K562 (cell line): ENCODE measurements at regions not wholly inside any gene's neighbourhood (a gene's known extent, or its start where the extent isn't known, plus 50 kb on each side); places are given as distances from the start of the nearest gene placed in this dataset.

Experiments used
- ATAC-seq: fragments of 200-7000 bp; cut with Tn5 transposase; 3 replicates; pipeline ENCODE4 v1.9.1; 2020; ENCODE audit warnings: moderate library complexity
- BruUV-seq: library from RNA; stranded (reverse); fragments of 400-500 nt; replicated peaks from 2 replicates; lab custom pipeline; 2021; lab: Mats Ljungman, UMichigan
- CTCF ChIA-PET: fragments of 300-600 bp; formaldehyde crosslinking; extraction: SDS; loops from one replicate; lab custom pipeline; 2021; ENCODE audit warnings: low intra/inter-chr PET ratio; lab: Yijun Ruan, JAX
- POLR2A ChIA-PET: fragments of 300-600, 350-650 bp; sonication (Branson Sonifier 250); formaldehyde crosslinking; extraction: SDS; loops from one replicate; lab custom pipeline; 2021; ENCODE audit warnings: antibody characterized with exemption, inconsistent platforms; lab: Yijun Ruan, JAX
- DNase-seq, 4 experiments: peaks; one replicate each; pipeline versions ENCODE4 v3.0.0 to v3.0.0-alpha.2; 2011 to 2018; ENCODE audit warnings: low spot score in 3 of 4, mixed read lengths in 3 of 4; ENCODE audit errors: extremely low read depth in 1 of 4
- FAIRE-seq: peaks from 2 replicates; lab custom pipeline; 2011; peaks lifted over from hg19 to GRCh38; lab: Jason Lieb, UNC
- H2AFZ ChIP-seq: 2 replicates; pipeline ENCODE4 v1.6.0; 2011; ENCODE audit warnings: low read depth, low read length, control low read depth, inconsistent platforms
- H3K27ac ChIP-seq: fragments of 200-600 bp; 3 replicates; pipeline ENCODE4 v1.8.0; 2011; ENCODE audit warnings: low read depth, mild to moderate bottlenecking, control low read depth, inconsistent platforms, low read length, moderate library complexity, mixed read lengths; ENCODE audit errors: extremely low read depth
- H3K27me3 ChIP-seq, 2 experiments: fragments of 300-600 bp in 1 of 2; 2 replicates in 1 of 2; 3 replicates in 1 of 2; pipeline versions ENCODE4 v1.6.0 to v1.8.0; 2011; ENCODE audit warnings: inconsistent platforms in 2 of 2, low read length in 2 of 2, mild to moderate bottlenecking in 1 of 2, mixed read lengths in 1 of 2, moderate library complexity in 1 of 2; ENCODE audit not compliant: control insufficient read depth in 2 of 2, insufficient read depth in 2 of 2
- H3K36me3 ChIP-seq: fragments of 300-600 bp; 3 replicates; pipeline ENCODE4 v1.8.0; 2011; ENCODE audit warnings: mild to moderate bottlenecking, low read length, inconsistent platforms; ENCODE audit not compliant: control insufficient read depth, insufficient read depth
- H3K4me1 ChIP-seq, 2 experiments: fragments of 200-600 bp in 1 of 2; replicated peaks in 1 of 2; 2 replicates in 1 of 2; 3 replicates in 1 of 2; pipeline versions ENCODE4 v1.5.1 to v1.8.0; 2011; ENCODE audit warnings: inconsistent platforms in 2 of 2, low read length in 2 of 2, mild to moderate bottlenecking in 1 of 2, mixed read lengths in 1 of 2, moderate library complexity in 1 of 2; ENCODE audit not compliant: control insufficient read depth in 2 of 2, insufficient read depth in 2 of 2
- H3K4me2 ChIP-seq: 2 replicates; pipeline ENCODE4 v1.6.1; 2011; ENCODE audit warnings: low read length, control low read depth, inconsistent platforms, mixed read lengths; ENCODE audit not compliant: insufficient read depth
- H3K4me3 ChIP-seq: fragments of 200-600 bp; sonication (generic), shearing (Covaris generic); 2 replicates; pipeline ENCODE4 v1.5.1; 2016; ENCODE audit warnings: control low read depth, inconsistent platforms
- H3K79me2 ChIP-seq: fragments of 200-600 bp; 3 replicates; pipeline ENCODE4 v1.8.0; 2011; ENCODE audit warnings: low read length, inconsistent platforms; ENCODE audit not compliant: control insufficient read depth, insufficient read depth
- H3K9ac ChIP-seq, 2 experiments: 2 replicates each; pipeline versions ENCODE4 v1.6.0 to v1.6.1; 2011; ENCODE audit warnings: low read depth in 2 of 2, low read length in 2 of 2, control low read depth in 1 of 2, inconsistent platforms in 1 of 2, mild to moderate bottlenecking in 1 of 2, mixed read lengths in 1 of 2; ENCODE audit not compliant: insufficient read depth in 1 of 2
- H3K9me1 ChIP-seq: one replicate; pipeline ENCODE4 v1.6.0; 2011; ENCODE audit warnings: inconsistent platforms, mild to moderate bottlenecking, low read length, moderate library complexity; ENCODE audit not compliant: control insufficient read depth, insufficient read depth
- H3K9me3 ChIP-seq: replicated peaks from 2 replicates; pipeline ENCODE4 v1.5.1; 2011; ENCODE audit warnings: low read depth, low read length, inconsistent platforms; ENCODE audit not compliant: control insufficient read depth, insufficient read depth
- H4K20me1 ChIP-seq: replicated peaks from 2 replicates; pipeline ENCODE4 v1.6.1; 2011; ENCODE audit warnings: low read length, inconsistent platforms, mixed read lengths; ENCODE audit not compliant: control insufficient read depth, insufficient read depth
- ARID3A ChIP-seq: IDR thresholded peaks from 2 replicates; pipeline ENCODE4 v1.6.1; 2012; ENCODE audit warnings: low read depth, low read length, improper control_type of control experiment, borderline replicate concordance
- DIDO1 ChIP-seq: fragments of 450-650 bp; IDR thresholded peaks from 2 replicates; pipeline ENCODE4 v1.6.1; 2016; ENCODE audit warnings: low read depth, missing biosample characterization, missing genetic modification characterization
- GATA2 ChIP-seq: sonication (generic); formaldehyde crosslinking; IDR thresholded peaks from 2 replicates; pipeline ENCODE4 v1.4.0; 2020; ENCODE audit warnings: mild to moderate bottlenecking, missing genetic modification reagents
- HOXB6 ChIP-seq: fragments of 250-450 bp; sonication (Bioruptor Pico); IDR thresholded peaks from 2 replicates; pipeline ENCODE4 v1.5.1; 2022; ENCODE audit warnings: mild to moderate bottlenecking, borderline replicate concordance
- RBM17 ChIP-seq: fragments of 200-400 bp; formaldehyde crosslinking; IDR thresholded peaks from 2 replicates; pipeline ENCODE4 v1.6.1; 2017; ENCODE audit warnings: low read depth, mild to moderate bottlenecking, low read length, borderline replicate concordance
- RCOR1 ChIP-seq, 2 experiments: IDR thresholded peaks; 2 replicates each; pipeline ENCODE4 v1.6.1; 2012; ENCODE audit warnings: low read depth in 2 of 2, low read length in 2 of 2, borderline replicate concordance in 1 of 2, improper control_type of control experiment in 1 of 2
- SIN3B ChIP-seq: fragments of 450-650 bp; IDR thresholded peaks from 2 replicates; pipeline ENCODE4 v1.6.1; 2017; ENCODE audit warnings: low read depth, mild to moderate bottlenecking, moderate library complexity
- ZC3H11A ChIP-seq: IDR thresholded peaks from 2 replicates; pipeline ENCODE4 v1.6.1; 2012; ENCODE audit warnings: low read depth, low read length, improper control_type of control experiment
- ZKSCAN1 ChIP-seq: fragments of 150-350 bp; IDR thresholded peaks from 2 replicates; pipeline ENCODE4 v1.6.1; 2016; ENCODE audit warnings: low read depth, low read length
- ZNF23 ChIP-seq: fragments of 250-450 bp; sonication (Bioruptor Pico); IDR thresholded peaks from 2 replicates; pipeline ENCODE4 v1.4.0; 2020; ENCODE audit warnings: mild to moderate bottlenecking
- ZNF584 ChIP-seq: fragments of 200-800 bp; sonication (Bioruptor generic); IDR thresholded peaks from 2 replicates; pipeline ENCODE4 v1.6.1; 2016; ENCODE audit warnings: low read depth, mild to moderate bottlenecking, missing genetic modification characterization, missing compliant biosample characterization
- ZNF644 ChIP-seq: fragments of 200-800 bp; sonication (Bioruptor generic); IDR thresholded peaks from 2 replicates; pipeline ENCODE4 v1.6.1; 2016; ENCODE audit warnings: low read depth, missing genetic modification characterization, missing compliant biosample characterization
- WGBS: fragments of 100-300 bp; shearing (Covaris generic); methylation state at CpG from one replicate; pipeline ENCODE4 v1.1.6; 2016; ENCODE audit warnings: low coverage, mixed read lengths; ENCODE audit not compliant: insufficient coverage; ENCODE audit errors: missing lambda C conversion rate; 5-methylcytosine and 5-hydroxymethylcytosine counted together
- in situ Hi-C: fragments of 300-500 bp; cut with MboI; formaldehyde crosslinking; loops from 4 replicates; pipeline ENCODE4 v1.15.0; 2018; ENCODE audit warnings: inconsistent platforms, mixed read lengths
- intact Hi-C: fragments of 100-400 bp; cut with micrococcal nuclease; formaldehyde crosslinking; loops from 2 replicates; pipeline ENCODE4 v1.14.2; 2022
- TF ChIP-seq, protein P1 (sequence below): fragments of 450-650 bp; conservative IDR thresholded peaks from 2 replicates; pipeline ENCODE4 v1.6.1; 2016; ENCODE audit warnings: missing genetic modification characterization, low read depth, mild to moderate bottlenecking, control low read depth, missing compliant biosample characterization

DNA sequence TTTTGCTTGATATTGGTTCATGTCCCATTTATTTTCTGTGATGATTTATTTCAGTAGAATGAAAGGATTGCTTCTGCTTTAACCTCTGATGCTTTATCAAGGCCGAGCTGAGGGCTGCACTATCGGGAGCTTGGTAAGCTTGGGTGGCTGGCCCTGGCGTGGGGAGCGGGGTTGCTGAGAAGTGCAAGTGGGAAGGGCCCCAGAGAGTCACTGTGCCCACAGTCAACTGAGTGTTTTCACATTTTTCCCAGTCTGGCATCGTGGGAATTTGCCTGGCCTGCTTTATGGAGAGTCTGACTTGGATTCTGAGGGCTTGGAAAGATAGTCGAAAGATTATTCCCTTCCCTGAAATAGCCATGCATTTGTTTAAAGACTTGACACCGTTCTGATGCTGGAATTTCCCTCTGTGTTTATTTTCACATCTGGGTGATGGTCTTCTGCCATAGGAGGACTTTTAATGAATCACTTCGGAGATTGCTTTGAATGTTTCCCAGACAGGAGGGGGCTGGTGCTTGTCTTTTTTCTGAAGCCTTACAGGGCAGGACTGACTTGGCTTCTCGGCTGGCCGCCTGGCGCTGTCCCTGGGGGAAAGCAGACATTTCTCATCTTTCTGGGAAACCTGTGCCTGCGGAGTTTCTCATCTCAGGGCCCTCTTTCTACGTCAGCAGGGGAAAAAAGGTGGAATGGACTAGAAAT lies 139.0 kb downstream of the BOD1 start:
- under 1% methylated on average over 9 of the region's 13 CpGs for WGBS
- no peak overlapping the region for H3K27ac ChIP-seq
- no TSS peak for BruUV-seq
- no peak overlapping the region for H3K4me2 ChIP-seq
- no peak overlapping the region for H3K4me3 ChIP-seq
- H3K79me2 ChIP-seq = no peaks in the 10 kb centered on the region
- no peaks in the 10 kb centered on the region for H3K9me3 ChIP-seq
- ChIA-PET POLR2A (no interaction called here), CTCF (no interaction called here)
- no peak for ATAC-seq
- H3K27me3 ChIP-seq = peaks cover 16 to 60% of the 10 kb centered on the region in 2 experiments
- no peak for FAIRE-seq
- no peak overlapping the region for H3K9ac ChIP-seq
- DNase-seq = no peak
- no peaks in the 10 kb centered on the region for H3K4me1 ChIP-seq
- TF ChIP-seq DIDO1 = no peak
- intact Hi-C loops (no loop called here), in situ Hi-C loops (no loop called here)
- H3K9me1 ChIP-seq = no peaks in the 10 kb centered on the region
- no peaks in the 10 kb centered on the region for H3K36me3 ChIP-seq
- H2AFZ ChIP-seq = no peak overlapping the region
- no peaks in the 10 kb centered on the region for H4K20me1 ChIP-seq

DNA sequence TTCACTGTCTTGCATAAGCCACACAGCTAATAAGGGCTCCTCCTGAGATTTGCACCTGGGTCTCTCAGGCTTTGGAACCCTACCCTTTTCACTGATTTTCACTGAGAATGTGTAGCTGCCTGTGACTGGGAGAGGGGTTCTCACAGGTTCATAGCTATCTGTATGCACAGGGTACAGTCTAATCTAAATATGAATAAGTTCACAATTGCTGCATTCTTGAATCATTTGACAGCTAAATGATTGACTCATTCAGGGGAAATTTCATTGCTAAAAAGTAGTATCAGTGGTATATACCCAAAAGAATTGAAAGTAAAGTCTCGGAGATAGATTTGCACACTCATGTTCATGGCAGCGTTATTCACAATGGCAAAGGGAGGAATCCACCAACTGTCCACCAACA lies 140.7 kb downstream of the BOD1 start:
- H3K79me2 ChIP-seq = no peaks in the 10 kb centered on the region
- CTCF ChIA-PET = no interaction called here
- H3K4me1 ChIP-seq = no peaks in the 10 kb centered on the region
- H2AFZ ChIP-seq = no peak overlapping the region
- ATAC-seq (no peak), FAIRE-seq (no peak), DNase-seq (no peak)
- no peaks in the 10 kb centered on the region for H3K9me1 ChIP-seq
- in situ Hi-C loops = no loop called here
- H4K20me1 ChIP-seq = no peaks in the 10 kb centered on the region
- H3K4me3 ChIP-seq = no peak overlapping the region
- H3K4me2 ChIP-seq = no peak overlapping the region
- POLR2A ChIA-PET = interaction anchor here (1.0 kb wide), 1 partner anchor 11 kb away, joined by 3 read pairs; no protein-coding TSS in a partner anchor
- no peaks in the 10 kb centered on the region for H3K9me3 ChIP-seq
- WGBS = 0% methylated on average over 2 of the region's 2 CpGs
- no peaks in the 10 kb centered on the region for H3K36me3 ChIP-seq
- peaks cover 17 to 62% of the 10 kb centered on the region in 2 experiments for H3K27me3 ChIP-seq
- H3K9ac ChIP-seq = no peak overlapping the region
- no TSS peak for BruUV-seq
- H3K27ac ChIP-seq = no peak overlapping the region
- intact Hi-C loops = no loop called here
- TF ChIP-seq ZKSCAN1 (no peak), ZNF23 (no peak), SIN3B (no peak), ZNF644 (no peak), RBM17 (no peak), ZC3H11A (no peak), ZNF584 (CRISPR knock-in tag) (no peak), ARID3A (no peak), HOXB6 (CRISPR knock-in tag) (no peak), GATA2 (CRISPR knock-in tag) (no peak), RCOR1 (IDR thresholded peaks at IDR 0.05; ENCODE audit: borderline replicate concordance in 1 of 2, low read depth in 2 of 2, low read length in 2 of 2) (no peak)
- TF ChIP-seq, protein P1, sequence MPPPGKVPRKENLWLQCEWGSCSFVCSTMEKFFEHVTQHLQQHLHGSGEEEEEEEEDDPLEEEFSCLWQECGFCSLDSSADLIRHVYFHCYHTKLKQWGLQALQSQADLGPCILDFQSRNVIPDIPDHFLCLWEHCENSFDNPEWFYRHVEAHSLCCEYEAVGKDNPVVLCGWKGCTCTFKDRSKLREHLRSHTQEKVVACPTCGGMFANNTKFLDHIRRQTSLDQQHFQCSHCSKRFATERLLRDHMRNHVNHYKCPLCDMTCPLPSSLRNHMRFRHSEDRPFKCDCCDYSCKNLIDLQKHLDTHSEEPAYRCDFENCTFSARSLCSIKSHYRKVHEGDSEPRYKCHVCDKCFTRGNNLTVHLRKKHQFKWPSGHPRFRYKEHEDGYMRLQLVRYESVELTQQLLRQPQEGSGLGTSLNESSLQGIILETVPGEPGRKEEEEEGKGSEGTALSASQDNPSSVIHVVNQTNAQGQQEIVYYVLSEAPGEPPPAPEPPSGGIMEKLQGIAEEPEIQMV (tag) = no peak
